Fibroblast of lung (primary cell): ENCODE measurements at regions not wholly inside any gene's neighbourhood (a gene's known extent, or its start where the extent isn't known, plus 50 kb on each side); places are given as distances from the start of the nearest gene placed in this dataset.

Experiments
- DNase-seq, 2 donors: peaks; one replicate each; pipeline versions ENCODE4 v3.0.0 to v3.0.0-alpha.2; 2010; ENCODE audit warnings: low read depth in 2 of 2
- H2AFZ ChIP-seq: 2 replicates; pipeline ENCODE4 v1.5.1; 2012; ENCODE audit warnings: low read length, control low read depth, inconsistent platforms
- H3K27ac ChIP-seq: 2 replicates; pipeline ENCODE4 v1.5.1; 2011; ENCODE audit warnings: low read length, control low read depth; ENCODE audit not compliant: insufficient read depth
- H3K27me3 ChIP-seq: 2 replicates; pipeline ENCODE4 v1.5.1; 2011; ENCODE audit warnings: mild to moderate bottlenecking, low read length; ENCODE audit not compliant: control insufficient read depth, insufficient read depth
- H3K36me3 ChIP-seq: 2 replicates; pipeline ENCODE4 v1.5.1; 2011; ENCODE audit warnings: low read length; ENCODE audit not compliant: control insufficient read depth, insufficient read depth
- H3K4me1 ChIP-seq: 2 replicates; pipeline ENCODE4 v1.5.1; 2011; ENCODE audit warnings: low read length; ENCODE audit not compliant: control insufficient read depth, insufficient read depth; ENCODE audit errors: extremely low read depth
- H3K4me2 ChIP-seq: 2 replicates; pipeline ENCODE4 v1.5.1; 2011; ENCODE audit warnings: low read length, control low read depth; ENCODE audit not compliant: insufficient read depth; ENCODE audit errors: extremely low read depth
- H3K4me3 ChIP-seq, 4 experiments: fragments of 200-600 bp in 1 of 4; sonication (generic) in 1 of 4; replicated peaks in 1 of 4; 2 replicates each; pipeline ENCODE4 v1.5.1; 2011 to 2016; ENCODE audit warnings: low read length in 4 of 4, low read depth in 3 of 4, mild to moderate bottlenecking in 3 of 4, control low read depth in 2 of 4, inconsistent platforms in 1 of 4, mixed read lengths in 1 of 4; ENCODE audit not compliant: insufficient read depth in 1 of 4; ENCODE audit errors: control extremely low read depth in 1 of 4
- H3K79me2 ChIP-seq: 2 replicates; pipeline ENCODE4 v1.5.1; 2012; ENCODE audit warnings: mild to moderate bottlenecking, low read length, inconsistent platforms; ENCODE audit not compliant: control insufficient read depth, insufficient read depth
- H3K9ac ChIP-seq: 2 replicates; pipeline ENCODE4 v1.5.1; 2011; ENCODE audit warnings: mild to moderate bottlenecking, low read length, control low read depth; ENCODE audit not compliant: insufficient read depth
- H3K9me3 ChIP-seq: 2 replicates; pipeline ENCODE4 v1.5.1; 2012; ENCODE audit warnings: low read depth, low read length; ENCODE audit not compliant: control insufficient read depth, insufficient read depth
- H4K20me1 ChIP-seq: 2 replicates; pipeline ENCODE4 v1.5.1; 2011; ENCODE audit warnings: low read length; ENCODE audit not compliant: control insufficient read depth, insufficient read depth; ENCODE audit errors: extremely low read depth
- CTCF ChIP-seq, 2 donors: IDR thresholded peaks in 1 of 2; conservative IDR thresholded peaks in 1 of 2; 1 replicate in 1 of 2; 2 replicates in 1 of 2; pipeline ENCODE4 v1.5.1; 2011 to 2012; ENCODE audit warnings: low read length in 2 of 2, control low read depth in 1 of 2, inconsistent platforms in 1 of 2, low read depth in 1 of 2, mild to moderate bottlenecking in 1 of 2
- EZH2 ChIP-seq: IDR thresholded peaks from 2 replicates; pipeline ENCODE4 v1.5.1; 2012; ENCODE audit warnings: low read length, control low read depth, mild to moderate bottlenecking; ENCODE audit errors: missing control alignments

- Histone ChIP-seq H3K27me3 (no peaks in the 10 kb centered on the region), H3K4me2 (no peak overlapping the region), H3K4me3 (no peak overlapping the region), H3K4me1 (no peaks in the 10 kb centered on the region), H3K79me2 (no peaks in the 10 kb centered on the region), H4K20me1 (no peaks in the 10 kb centered on the region), H3K27ac (no peak overlapping the region), H3K9ac (no peak overlapping the region), H3K36me3 (no peaks in the 10 kb centered on the region), H3K9me3 (no peaks in the 10 kb centered on the region), H2AFZ (no peak overlapping the region)
- TF ChIP-seq CTCF (conservative IDR thresholded peaks at IDR 0.05 in 1 of 2, IDR thresholded peaks at IDR 0.05 in 1 of 2; ENCODE audit: low read depth in 1 of 2, low read length in 2 of 2) (no peak), EZH2 (no peak)
- DNase-seq: no peak
These were observed 1000.9 kb downstream of the STPG2 start for GRCh38 chr4:97142410-97142809.

- no peak overlapping the region for H3K27ac ChIP-seq
- H3K27me3 ChIP-seq: no peaks in the 10 kb centered on the region
- no peak overlapping the region for H2AFZ ChIP-seq
- no peaks in the 10 kb centered on the region for H4K20me1 ChIP-seq
- no peak for DNase-seq
- H3K4me2 ChIP-seq: no peak overlapping the region
- no peak overlapping the region for H3K9ac ChIP-seq
- H3K4me3 ChIP-seq: no peak overlapping the region
- no peaks in the 10 kb centered on the region for H3K4me1 ChIP-seq
- no peaks in the 10 kb centered on the region for H3K79me2 ChIP-seq
- TF ChIP-seq EZH2: no peak
- no peak for TF ChIP-seq CTCF (conservative IDR thresholded peaks at IDR 0.05 in 1 of 2, IDR thresholded peaks at IDR 0.05 in 1 of 2; ENCODE audit: low read depth in 1 of 2, low read length in 2 of 2)
- H3K36me3 ChIP-seq: no peaks in the 10 kb centered on the region
- H3K9me3 ChIP-seq: no peaks in the 10 kb centered on the region
These were observed 1000.4 kb downstream of the STPG2 start for GRCh38 chr4:97142893-97143292.

GRCh38 chr4:97144199-97144598 is 999.1 kb downstream of the STPG2 start:
- Histone ChIP-seq H3K36me3 (no peaks in the 10 kb centered on the region), H3K4me3 (no peak overlapping the region), H3K4me1 (no peaks in the 10 kb centered on the region), H3K27ac (no peak overlapping the region), H3K79me2 (no peaks in the 10 kb centered on the region), H2AFZ (no peak overlapping the region), H3K4me2 (no peak overlapping the region), H3K9me3 (no peaks in the 10 kb centered on the region), H3K27me3 (no peaks in the 10 kb centered on the region), H3K9ac (no peak overlapping the region), H4K20me1 (no peaks in the 10 kb centered on the region)
- no peak for TF ChIP-seq CTCF (conservative IDR thresholded peaks at IDR 0.05 in 1 of 2, IDR thresholded peaks at IDR 0.05 in 1 of 2; ENCODE audit: low read depth in 1 of 2, low read length in 2 of 2)
- no peak for TF ChIP-seq EZH2
- DNase-seq: no peak
